GM23248 (cell line): ENCODE measurements at regions not wholly inside any gene's neighbourhood (a gene's known extent, or its start where the extent isn't known, plus 50 kb on each side); places are given as distances from the start of the nearest gene placed in this dataset.

Source experiments
- EZH2 ChIP-seq: fragments of 200-600 bp; sonication (generic); IDR thresholded peaks from 2 replicates; pipeline ENCODE4 v1.6.1; 2018; ENCODE audit warnings: antibody characterized with exemption, mild to moderate bottlenecking; ENCODE audit not compliant: insufficient read depth, poor library complexity, severe bottlenecking
- EZH2phosphoT487 ChIP-seq: fragments of 200-600 bp; sonication (generic); IDR thresholded peaks from 2 replicates; pipeline ENCODE4 v1.6.1; 2018; ENCODE audit warnings: antibody characterized with exemption, moderate library complexity, mild to moderate bottlenecking, low read depth; ENCODE audit not compliant: insufficient read depth

GRCh38 chr13:29681864-29682263 is 86.4 kb upstream of the SLC7A1 start:
- TF ChIP-seq EZH2phosphoT487 (no peak), EZH2 (no peak)
